HG03571 (cell line): ENCODE measurements at regions not wholly inside any gene's neighbourhood (a gene's known extent, or its start where the extent isn't known, plus 50 kb on each side); places are given as distances from the start of the nearest gene placed in this dataset.

Source experiments
- ATAC-seq: cut with Tn5 transposase; IDR thresholded peaks from one replicate; pipeline ENCODE4 v1.9.1; 2021; ENCODE audit not compliant: unreplicated experiment

- no peak for ATAC-seq
These were observed 316.4 kb upstream of the TUSC1 start for GRCh38 chr9:25994605-25995004.

DNA sequence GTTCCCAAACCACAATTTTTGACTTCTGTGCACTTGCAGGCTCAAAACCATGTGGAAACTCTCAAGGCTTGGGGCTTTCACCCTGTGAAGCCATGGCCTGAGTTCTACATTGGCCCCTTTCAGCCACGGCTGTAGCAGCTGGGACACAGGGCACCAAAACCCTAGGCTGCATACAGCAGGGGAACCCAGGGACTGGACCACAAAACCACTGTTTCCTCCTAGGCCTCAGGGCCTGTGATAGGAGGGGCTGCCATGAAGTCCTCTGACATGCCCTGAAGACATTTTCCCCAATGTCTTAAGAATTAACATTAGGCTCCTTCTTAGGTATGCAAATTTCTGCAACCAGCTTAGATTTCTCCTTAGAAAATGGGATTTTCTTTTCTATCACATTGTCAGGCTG is 312.1 kb upstream of the TUSC1 start:
- ATAC-seq: no peak

DNA sequence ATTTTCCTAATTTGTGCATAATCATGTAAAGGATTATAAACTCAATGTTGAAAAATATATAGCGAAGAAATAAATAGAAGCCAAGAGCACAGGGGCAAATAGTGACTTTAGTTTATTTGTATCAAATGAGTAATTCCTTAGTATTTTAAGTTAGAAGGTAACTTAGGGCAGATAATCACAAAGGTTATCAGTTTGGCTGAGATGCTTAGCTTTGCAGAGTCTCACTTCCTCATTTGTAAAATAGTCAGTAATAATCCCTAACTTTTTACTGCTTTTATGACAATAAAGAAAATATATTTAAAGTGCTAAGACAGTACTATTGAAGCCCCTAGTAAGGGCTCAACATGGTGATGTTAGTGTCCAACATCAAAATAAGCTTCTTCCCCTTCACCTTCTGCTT is 297.4 kb upstream of the TUSC1 start:
- ATAC-seq: no peak

DNA sequence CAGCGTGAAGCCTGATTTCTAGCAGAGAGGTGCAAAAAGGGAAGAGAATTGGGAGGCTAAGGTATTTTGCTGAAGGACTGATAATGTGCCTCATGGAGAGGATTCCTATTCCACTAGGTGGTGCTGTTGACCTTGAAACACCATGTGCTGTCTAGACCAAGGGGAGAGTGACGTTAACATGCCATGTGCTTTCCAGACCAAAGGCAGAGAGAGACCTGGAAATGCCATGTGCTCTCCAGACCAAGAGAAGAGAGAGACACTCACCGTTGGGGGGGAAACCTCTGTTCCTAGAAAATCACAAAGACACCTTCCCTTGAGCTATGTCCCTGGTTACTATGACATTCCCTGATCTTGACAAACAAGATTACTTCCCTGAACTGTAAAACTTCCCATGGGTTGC is 286.0 kb upstream of the TUSC1 start:
- ATAC-seq: no peak

DNA sequence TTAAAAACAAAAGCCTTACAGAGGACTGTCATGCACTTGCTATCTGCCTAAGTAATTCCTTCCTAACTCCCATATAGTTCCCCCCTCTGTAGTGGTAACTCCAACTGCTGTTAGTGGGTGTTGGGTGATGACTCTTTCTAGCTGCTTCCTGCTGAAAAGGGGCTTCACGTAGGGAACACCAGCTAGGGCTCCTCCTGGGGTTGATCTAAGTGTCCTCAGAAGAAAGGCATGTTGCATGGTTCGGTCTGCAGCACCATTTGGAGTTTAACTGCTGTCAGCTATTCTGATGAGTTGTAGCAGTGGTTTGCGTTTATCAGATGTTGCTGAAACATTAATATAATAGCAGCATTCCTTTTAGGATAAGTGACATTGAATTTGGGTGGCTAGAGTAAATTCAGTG is 281.9 kb upstream of the TUSC1 start:
- ATAC-seq: no peak

DNA sequence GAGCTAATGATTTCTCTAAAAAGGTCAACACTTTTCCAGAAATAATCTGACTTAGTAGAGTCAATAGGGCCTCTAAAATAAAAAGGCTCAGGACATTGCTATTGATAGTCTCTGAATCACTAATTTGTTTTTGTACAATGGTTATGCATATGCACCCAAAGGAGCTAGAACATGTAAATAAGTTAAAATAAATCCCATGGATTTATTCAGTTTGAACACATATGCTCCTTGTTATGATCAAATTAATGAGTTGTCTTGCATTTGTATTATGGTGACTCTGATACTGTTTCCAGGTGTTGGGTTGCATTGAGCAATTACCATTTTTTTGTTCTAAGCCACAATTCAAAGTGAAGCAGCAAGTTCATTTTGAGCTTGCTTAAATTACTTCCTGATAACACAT is 276.0 kb upstream of the TUSC1 start:
- no peak for ATAC-seq

DNA sequence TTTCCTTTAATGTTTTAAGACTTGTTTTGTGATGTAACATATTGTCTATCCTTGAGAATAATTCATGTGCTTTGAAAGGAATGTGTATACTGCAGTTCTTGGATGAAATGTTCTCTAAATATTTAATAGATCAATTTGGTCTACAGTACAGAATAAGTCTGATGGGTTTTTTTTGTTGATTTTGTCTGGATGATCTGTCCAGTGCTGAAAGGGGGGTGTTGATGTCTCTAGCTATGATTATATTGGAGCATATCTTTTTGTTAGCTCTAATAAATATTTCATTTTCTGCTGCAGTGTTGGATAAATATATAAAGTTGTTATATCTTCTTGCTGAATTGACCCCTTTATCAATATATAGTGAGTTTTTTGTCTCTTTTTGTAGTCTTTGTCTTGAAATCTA is 269.9 kb upstream of the TUSC1 start:
- no peak for ATAC-seq

GRCh38 chr9:25939126-25939525 is 260.9 kb upstream of the TUSC1 start:
- ATAC-seq: no peak

DNA sequence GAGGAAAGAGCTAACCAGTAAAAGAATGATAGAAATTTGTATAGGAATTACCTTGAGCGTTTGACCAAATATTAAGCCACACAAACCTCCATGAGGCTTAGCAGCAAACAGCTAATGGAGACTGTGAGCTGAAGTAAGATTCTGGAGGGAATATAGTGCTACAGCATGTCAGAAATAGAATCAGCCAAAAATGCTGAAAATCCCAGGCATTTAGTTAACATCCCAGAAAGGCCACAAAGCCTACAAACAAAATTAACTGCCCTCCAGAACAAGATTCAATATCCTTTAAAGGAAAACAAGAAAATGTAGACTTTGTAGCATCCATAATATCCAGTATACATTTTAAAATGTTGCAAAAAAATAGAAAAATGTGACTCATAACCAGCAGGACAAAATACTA is 257.8 kb upstream of the TUSC1 start:
- no peak for ATAC-seq

GRCh38 chr9:25935188-25935587 is 256.9 kb upstream of the TUSC1 start:
- ATAC-seq: no peak

DNA sequence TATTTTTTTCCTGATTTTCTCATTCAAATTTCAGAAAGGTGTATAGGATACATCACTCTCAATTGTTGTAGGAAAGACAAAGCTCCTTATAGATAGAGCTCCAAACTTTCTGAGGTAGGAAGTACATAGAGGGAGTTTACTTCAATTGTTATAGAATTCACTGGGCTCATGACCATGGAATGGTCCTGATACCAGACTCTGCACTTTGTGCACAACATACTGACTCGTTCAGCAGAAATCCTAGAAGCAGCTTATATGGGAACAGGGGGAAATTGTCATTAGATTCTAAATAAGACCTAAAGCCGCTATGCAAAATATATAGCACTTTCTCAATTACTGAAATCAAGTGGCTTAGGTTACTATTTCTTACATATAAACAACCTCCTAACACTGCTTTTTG is 240.5 kb upstream of the TUSC1 start:
- ATAC-seq: no peak

DNA sequence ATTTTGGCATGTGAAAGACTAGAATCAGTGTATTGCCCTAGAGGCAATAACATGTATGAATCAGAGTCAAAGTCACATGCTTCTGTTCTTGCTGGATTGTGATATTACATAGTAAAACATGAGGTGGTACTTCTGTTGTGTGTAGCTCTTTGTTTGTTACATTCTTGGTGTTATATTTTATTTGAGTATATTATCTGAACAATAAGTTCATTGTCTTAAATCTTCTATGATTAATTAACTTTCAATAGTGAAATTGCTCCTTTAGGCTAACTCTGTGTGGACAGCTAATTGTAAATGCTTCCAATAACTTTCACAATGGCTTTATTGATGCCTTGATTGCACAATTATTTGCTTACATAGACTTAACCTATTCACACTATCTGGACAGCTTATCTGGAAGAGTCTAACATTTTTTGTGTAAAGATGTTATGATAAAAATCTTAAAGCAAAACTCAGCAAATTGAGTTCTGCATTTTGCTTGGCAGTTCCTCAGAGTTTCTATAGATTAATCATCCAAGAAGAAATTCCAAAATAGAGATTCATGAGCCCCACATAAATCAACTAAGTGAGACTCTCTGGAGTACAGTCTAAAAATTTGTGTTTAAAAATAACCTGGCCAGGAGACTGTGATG is 239.6 kb upstream of the TUSC1 start:
- ATAC-seq: no peak

DNA sequence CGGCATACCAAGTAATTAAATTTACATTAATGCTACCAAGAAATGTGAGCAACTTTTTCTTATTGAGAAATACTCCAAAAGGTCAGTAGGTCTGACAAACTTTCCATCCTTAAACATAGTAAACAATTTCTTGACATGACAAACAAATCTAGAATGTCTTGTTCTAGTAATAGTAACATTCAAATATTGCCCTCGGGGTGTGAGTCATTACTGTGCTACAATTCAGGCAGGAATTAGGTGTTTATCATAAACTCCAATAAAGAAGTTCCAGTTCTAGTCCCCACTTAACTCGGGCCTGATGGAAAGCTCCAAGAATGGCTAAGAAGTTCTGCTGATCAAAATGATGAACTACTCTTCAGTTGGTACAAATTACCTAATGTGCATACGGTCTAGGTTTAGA is 235.6 kb upstream of the TUSC1 start:
- no peak for ATAC-seq

DNA sequence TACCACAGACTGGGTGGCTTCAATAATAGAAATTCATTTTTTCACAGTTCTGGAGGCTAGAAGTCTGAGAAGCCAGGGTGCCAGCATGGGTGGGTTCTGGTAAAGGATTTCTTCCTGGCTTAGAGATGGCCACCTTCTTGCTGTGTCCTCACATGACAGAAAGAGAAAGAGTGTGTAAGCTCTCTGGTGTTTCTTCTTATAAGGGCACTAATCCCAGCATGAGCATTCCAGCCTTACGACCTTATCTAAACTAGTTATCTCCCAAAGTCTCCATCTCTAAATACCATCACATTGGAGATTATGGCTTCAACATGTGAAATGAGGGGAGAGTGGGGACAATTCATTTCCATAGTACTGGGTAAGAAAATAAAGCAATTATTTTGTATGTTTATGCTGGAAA is 226.5 kb upstream of the TUSC1 start:
- no peak for ATAC-seq

DNA sequence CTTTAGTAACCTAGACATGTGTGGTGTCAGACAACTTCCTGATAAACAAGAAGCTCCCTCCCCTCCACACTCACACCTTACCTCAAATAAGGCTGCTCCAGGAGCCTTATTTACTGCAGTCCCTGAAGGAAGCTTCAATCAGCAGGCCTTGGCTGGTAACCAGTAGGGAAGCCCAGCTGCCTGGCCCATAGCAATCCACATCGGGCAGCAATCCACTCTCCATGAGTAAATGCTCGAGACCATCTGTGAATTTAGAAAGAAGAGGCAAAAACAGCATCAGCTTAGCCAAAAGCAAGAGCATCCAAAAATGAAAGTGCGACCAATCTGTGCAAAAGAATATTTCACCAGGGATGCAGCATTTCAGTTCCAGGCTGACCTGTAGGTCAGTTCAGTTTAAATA is 213.3 kb upstream of the TUSC1 start:
- ATAC-seq: no peak

- no peak for ATAC-seq
These were observed 211.4 kb upstream of the TUSC1 start for GRCh38 chr9:25889661-25890060.

- ATAC-seq: no peak
These were observed 198.0 kb upstream of the TUSC1 start for GRCh38 chr9:25876248-25876647.

DNA sequence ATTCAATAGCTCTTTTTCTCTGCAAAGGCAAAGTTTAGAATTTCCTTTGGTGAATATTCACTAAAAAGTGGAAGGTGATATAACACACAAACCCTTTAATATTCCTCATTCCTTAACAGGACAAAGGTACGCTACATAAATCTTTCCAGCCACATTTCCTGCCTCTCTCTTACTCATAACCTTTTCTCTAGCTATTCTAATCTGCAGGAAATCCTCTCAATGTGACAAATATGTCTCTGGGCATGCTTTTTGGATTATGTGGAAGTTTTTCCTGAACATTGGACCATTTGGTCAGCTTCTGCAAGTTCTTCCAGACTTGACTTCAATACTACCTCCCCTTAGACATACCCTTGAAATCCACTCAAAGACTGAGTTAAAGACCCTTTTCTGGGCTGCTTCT is 186.3 kb upstream of the TUSC1 start:
- ATAC-seq: no peak

DNA sequence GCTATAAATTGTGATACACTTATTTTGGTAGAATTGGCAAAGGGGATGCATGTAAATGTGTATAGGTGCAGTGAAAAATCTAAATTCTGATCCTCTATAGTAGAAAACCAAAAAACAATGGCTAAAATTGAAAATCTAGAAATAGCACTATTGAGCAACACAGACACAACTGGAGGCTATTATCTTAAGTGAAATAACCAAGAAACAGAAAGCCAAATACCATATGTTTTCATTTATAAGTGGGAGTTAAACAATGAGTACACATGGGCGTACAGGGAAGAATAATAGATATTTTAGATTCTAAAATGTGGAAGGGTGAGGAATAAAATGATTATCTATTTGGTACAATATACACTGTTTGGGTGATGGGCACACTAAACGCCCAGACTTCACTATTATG is 183.2 kb upstream of the TUSC1 start:
- ATAC-seq: no peak

DNA sequence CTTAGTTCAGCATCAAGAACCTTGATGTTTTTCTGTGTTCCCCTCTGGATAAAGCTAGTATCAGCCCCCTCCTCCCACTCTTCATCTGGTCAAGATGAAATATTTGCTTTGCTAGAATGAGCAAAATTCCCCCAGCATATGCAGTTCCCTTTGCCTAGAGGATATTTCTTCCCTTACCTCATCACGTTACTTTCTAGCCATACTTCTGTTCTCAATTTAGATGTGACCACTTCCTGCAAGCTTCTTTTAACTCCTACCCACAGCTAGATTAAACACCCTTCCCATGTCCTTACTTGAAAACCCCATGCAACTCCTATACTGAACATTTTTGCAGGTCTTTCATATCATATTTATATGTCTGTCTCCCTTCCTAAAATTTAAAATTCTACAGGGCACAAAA is 178.9 kb upstream of the TUSC1 start:
- no peak for ATAC-seq

GRCh38 chr9:25850803-25851202 is 172.6 kb upstream of the TUSC1 start:
- ATAC-seq: no peak

- no peak for ATAC-seq
These were observed 167.6 kb upstream of the TUSC1 start for GRCh38 chr9:25845867-25846266.

GRCh38 chr9:25830381-25830780 is 152.1 kb upstream of the TUSC1 start:
- ATAC-seq: no peak

DNA sequence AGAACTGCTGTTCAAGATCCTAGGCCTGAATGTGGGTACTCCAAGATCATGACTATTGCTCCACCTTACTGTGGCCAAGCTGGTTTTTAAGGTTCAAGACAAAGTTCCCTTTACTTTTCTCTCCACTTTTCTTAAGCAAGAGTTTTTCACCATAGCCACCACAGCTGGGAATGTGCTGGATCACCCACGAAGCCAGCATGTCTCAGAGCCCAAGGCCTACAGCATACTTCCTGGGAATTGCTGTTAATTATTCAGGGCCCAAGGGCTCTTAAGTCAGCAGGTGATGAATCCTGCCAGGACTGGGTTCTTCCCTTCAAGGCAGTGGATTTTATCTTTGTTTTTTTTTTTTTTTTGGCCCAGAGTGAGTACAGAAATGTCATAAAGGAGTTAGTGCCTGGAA is 149.4 kb upstream of the TUSC1 start:
- ATAC-seq: no peak
